HEK293 (cell line): ENCODE measurements at regions not wholly inside any gene's neighbourhood (a gene's known extent, or its start where the extent isn't known, plus 50 kb on each side); places are given as distances from the start of the nearest gene placed in this dataset.
A peak's percentile ranks its signal among the peaks of the same experiment; 100 is the strongest.

Source experiments
- CTCF ChIA-PET: fragments of 350-600 bp; formaldehyde crosslinking; extraction: SDS; loops from one replicate; lab custom pipeline; 2021; ENCODE audit warnings: antibody characterized with exemption; lab: Yijun Ruan, JAX
- POLR2A ChIA-PET: fragments of 300-600 bp; formaldehyde crosslinking; extraction: SDS; loops from one replicate; lab custom pipeline; 2020; ENCODE audit warnings: antibody characterized with exemption, inconsistent platforms; lab: Yijun Ruan, JAX
- H3K27ac ChIP-seq: fragments of 200-500 bp; sonication (Bioruptor generic); 2 replicates; pipeline ENCODE4 v1.5.1; 2014; ENCODE audit warnings: low read depth, low read length, control low read depth, inconsistent platforms; ENCODE audit errors: extremely low read depth
- H3K36me3 ChIP-seq, 2 experiments: fragments of 200-500 bp in 1 of 2; sonication (Bioruptor generic) in 1 of 2; 1 replicate in 1 of 2; 2 replicates in 1 of 2; pipeline ENCODE4 v1.5.1; 2014 to 2017; ENCODE audit warnings: inconsistent platforms in 2 of 2, low read length in 2 of 2; ENCODE audit not compliant: control insufficient read depth in 2 of 2, insufficient read depth in 1 of 2
- H3K4me1 ChIP-seq: fragments of 200-500 bp; sonication (Bioruptor generic); 2 replicates; pipeline ENCODE4 v1.5.1; 2014; ENCODE audit warnings: mild to moderate bottlenecking, low read length, inconsistent platforms; ENCODE audit not compliant: control insufficient read depth, insufficient read depth
- H3K4me3 ChIP-seq: 2 replicates; pipeline ENCODE4 v1.5.1; 2011; ENCODE audit warnings: low read depth, mild to moderate bottlenecking, control low read depth, low read length, moderate library complexity
- H3K9me3 ChIP-seq: fragments of 200-500 bp; sonication (Bioruptor generic); 2 replicates; pipeline ENCODE4 v1.5.1; 2014; ENCODE audit warnings: low read depth, low read length, inconsistent platforms; ENCODE audit not compliant: control insufficient read depth, insufficient read depth
- MYNN ChIP-seq: fragments of 450-650 bp; formaldehyde crosslinking; IDR thresholded peaks from 2 replicates; pipeline ENCODE4 v1.5.1; 2016; ENCODE audit warnings: missing biosample characterization, missing genetic modification characterization, borderline replicate concordance
- MZF1 ChIP-seq: fragments of 450-650 bp; formaldehyde crosslinking; IDR thresholded peaks from 2 replicates; pipeline ENCODE4 v1.5.1; 2017; ENCODE audit warnings: missing biosample characterization, missing genetic modification characterization, borderline replicate concordance
- OVOL3 ChIP-seq: fragments of 450-650 bp; formaldehyde crosslinking; IDR thresholded peaks from 2 replicates; pipeline ENCODE4 v1.5.1; 2016; ENCODE audit warnings: missing biosample characterization, missing genetic modification characterization
- SCRT2 ChIP-seq: fragments of 450-650 bp; formaldehyde crosslinking; IDR thresholded peaks from 2 replicates; pipeline ENCODE4 v1.5.1; 2016; ENCODE audit warnings: missing biosample characterization, missing genetic modification characterization
- ZNF138 ChIP-seq: fragments of 450-650 bp; formaldehyde crosslinking; IDR thresholded peaks from 2 replicates; pipeline ENCODE4 v1.5.1; 2016; ENCODE audit warnings: missing biosample characterization, missing genetic modification characterization, borderline replicate concordance
- ZNF155 ChIP-seq: fragments of 450-650 bp; formaldehyde crosslinking; IDR thresholded peaks from 2 replicates; pipeline ENCODE4 v1.5.1; 2016; ENCODE audit warnings: missing biosample characterization, missing genetic modification characterization
- ZNF19 ChIP-seq: fragments of 450-650 bp; formaldehyde crosslinking; IDR thresholded peaks from 2 replicates; pipeline ENCODE4; 2016; ENCODE audit warnings: missing biosample characterization, missing genetic modification characterization, low read depth
- ZNF366 ChIP-seq: fragments of 450-650 bp; formaldehyde crosslinking; conservative IDR thresholded peaks from 2 replicates; pipeline ENCODE4 v1.5.1; 2016; ENCODE audit warnings: missing biosample characterization, missing genetic modification characterization
- ZNF658 ChIP-seq: fragments of 450-650 bp; formaldehyde crosslinking; IDR thresholded peaks from 2 replicates; pipeline ENCODE4; 2016; ENCODE audit warnings: missing biosample characterization, missing genetic modification characterization
- TF ChIP-seq, protein P1 (sequence below): fragments of 450-650 bp; formaldehyde crosslinking; conservative IDR thresholded peaks from 2 replicates; pipeline ENCODE4 v1.5.1; 2016; ENCODE audit warnings: low read depth, missing biosample characterization, missing genetic modification characterization
- TF ChIP-seq, protein P2 (sequence below): fragments of 450-650 bp; formaldehyde crosslinking; IDR thresholded peaks from 2 replicates; pipeline ENCODE4 v1.5.1; 2016; ENCODE audit warnings: missing biosample characterization, missing genetic modification characterization
- TF ChIP-seq, protein P3 (sequence below): fragments of 450-650 bp; formaldehyde crosslinking; IDR thresholded peaks from 2 replicates; pipeline ENCODE4 v1.5.1; 2016; ENCODE audit warnings: missing biosample characterization, missing genetic modification characterization
- TF ChIP-seq, protein P4 (sequence below): sonication (generic); formaldehyde crosslinking; IDR thresholded peaks from 2 replicates; pipeline ENCODE4 v1.8.1; 2022; ENCODE audit warnings: mild to moderate bottlenecking, moderate library complexity, missing genetic modification reagents
- TF ChIP-seq, protein P5 (sequence below): fragments of 450-650 bp; formaldehyde crosslinking; IDR thresholded peaks from 2 replicates; pipeline ENCODE4 v1.5.1; 2016; ENCODE audit warnings: missing biosample characterization, missing genetic modification characterization
- TF ChIP-seq, protein P6 (sequence below): fragments of 450-650 bp; formaldehyde crosslinking; IDR thresholded peaks from 2 replicates; pipeline ENCODE4 v1.5.1; 2016; ENCODE audit warnings: missing biosample characterization, missing genetic modification characterization
- TF ChIP-seq, protein P7 (sequence below): fragments of 450-650 bp; formaldehyde crosslinking; IDR thresholded peaks from 2 replicates; pipeline ENCODE4 v1.5.1; 2016; ENCODE audit warnings: missing biosample characterization, missing genetic modification characterization, borderline replicate concordance

DNA sequence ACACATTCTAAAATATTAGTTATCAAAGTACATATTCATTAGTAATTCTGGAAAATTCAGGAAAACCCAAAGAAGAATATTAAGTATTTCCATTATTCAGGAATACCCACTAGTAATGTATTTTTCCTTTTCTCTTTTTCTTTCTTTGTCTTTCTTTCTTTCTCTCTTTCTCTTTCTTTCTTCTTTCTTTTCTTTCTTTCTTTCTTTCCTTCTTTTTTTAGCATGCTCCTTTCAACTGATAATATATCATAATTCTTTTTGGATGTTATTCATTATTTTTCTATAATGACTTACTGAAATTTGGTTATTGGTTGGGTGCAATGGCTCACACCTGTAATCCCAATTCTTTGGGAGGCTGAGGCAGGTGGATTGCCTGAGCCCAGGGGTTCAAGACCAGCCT, 175.6 kb upstream of the RAB4A start:
- H3K9me3 ChIP-seq: peaks cover 3% of the 10 kb centered on the region; the same call in 1 of the 2 replicates
- peak overlapping the region; percentile 48 for H3K27ac ChIP-seq
- no peak overlapping the region for H3K4me3 ChIP-seq
- ChIA-PET POLR2A (interaction anchor here (1.2 kb wide), 1 partner anchor 53 kb away, joined by 5 read pairs; no protein-coding TSS in a partner anchor), CTCF (interaction anchor here (0.5 to 3.1 kb wide), 7 partner anchors 74 to 423 kb away, joined by 3 to 9 read pairs (median 3); no protein-coding TSS in a partner anchor)
- H3K4me1 ChIP-seq: peaks cover 10% of the 10 kb centered on the region
- no peaks in the 10 kb centered on the region for H3K36me3 ChIP-seq
- TF ChIP-seq ZNF19 (tag by site-specific recombination) (no peak), ZNF366 (tag by site-specific recombination) (peak; percentile 55; the same call in 1 of the 2 replicates)
- TF ChIP-seq, protein P1, sequence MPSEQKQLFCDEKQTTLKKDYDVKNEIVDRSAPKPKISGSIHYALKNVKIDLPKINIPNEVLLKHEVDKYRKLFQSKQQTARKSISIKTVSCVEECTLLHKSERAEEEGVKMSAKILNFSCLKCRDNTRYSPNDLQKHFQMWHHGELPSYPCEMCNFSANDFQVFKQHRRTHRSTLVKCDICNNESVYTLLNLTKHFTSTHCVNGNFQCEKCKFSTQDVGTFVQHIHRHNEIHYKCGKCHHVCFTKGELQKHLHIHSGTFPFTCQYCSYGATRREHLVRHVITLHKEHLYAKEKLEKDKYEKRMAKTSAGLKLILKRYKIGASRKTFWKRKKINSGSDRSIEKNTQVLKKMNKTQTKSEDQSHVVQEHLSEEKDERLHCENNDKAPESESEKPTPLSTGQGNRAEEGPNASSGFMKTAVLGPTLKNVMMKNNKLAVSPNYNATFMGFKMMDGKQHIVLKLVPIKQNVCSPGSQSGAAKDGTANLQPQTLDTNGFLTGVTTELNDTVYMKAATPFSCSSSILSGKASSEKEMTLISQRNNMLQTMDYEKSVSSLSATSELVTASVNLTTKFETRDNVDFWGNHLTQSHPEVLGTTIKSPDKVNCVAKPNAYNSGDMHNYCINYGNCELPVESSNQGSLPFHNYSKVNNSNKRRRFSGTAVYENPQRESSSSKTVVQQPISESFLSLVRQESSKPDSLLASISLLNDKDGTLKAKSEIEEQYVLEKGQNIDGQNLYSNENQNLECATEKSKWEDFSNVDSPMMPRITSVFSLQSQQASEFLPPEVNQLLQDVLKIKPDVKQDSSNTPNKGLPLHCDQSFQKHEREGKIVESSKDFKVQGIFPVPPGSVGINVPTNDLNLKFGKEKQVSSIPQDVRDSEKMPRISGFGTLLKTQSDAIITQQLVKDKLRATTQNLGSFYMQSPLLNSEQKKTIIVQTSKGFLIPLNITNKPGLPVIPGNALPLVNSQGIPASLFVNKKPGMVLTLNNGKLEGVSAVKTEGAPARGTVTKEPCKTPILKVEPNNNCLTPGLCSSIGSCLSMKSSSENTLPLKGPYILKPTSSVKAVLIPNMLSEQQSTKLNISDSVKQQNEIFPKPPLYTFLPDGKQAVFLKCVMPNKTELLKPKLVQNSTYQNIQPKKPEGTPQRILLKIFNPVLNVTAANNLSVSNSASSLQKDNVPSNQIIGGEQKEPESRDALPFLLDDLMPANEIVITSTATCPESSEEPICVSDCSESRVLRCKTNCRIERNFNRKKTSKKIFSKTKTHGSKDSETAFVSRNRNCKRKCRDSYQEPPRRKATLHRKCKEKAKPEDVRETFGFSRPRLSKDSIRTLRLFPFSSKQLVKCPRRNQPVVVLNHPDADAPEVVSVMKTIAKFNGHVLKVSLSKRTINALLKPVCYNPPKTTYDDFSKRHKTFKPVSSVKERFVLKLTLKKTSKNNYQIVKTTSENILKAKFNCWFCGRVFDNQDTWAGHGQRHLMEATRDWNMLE (tag by site-specific recombination): peak; percentile 8; the same call in 1 of the 2 replicates

DNA sequence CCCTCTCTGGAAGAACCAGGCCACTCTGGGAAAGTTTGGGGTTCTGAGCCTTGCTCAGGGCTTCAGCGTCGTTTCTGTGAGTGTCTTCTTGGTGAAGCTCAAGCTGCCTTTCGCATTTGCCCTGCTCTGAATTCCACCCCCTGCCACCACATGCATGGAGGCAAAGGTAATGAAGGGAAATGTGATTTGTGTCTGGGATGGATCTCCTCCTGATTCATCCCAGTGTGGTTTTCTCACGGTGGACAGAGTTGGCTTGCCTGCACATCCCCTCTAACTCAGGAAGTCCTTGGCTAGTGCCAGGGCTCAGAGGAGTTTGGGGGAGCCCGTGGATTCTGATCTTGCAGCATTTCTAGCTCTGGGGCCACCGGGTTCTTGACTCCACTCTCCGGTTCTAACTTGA, 173.6 kb upstream of the RAB4A start:
- ChIA-PET CTCF (interaction anchor here (0.7 kb wide), 2 partner anchors 55 to 71 kb away, joined by 3 read pairs; no protein-coding TSS in a partner anchor), POLR2A (no interaction called here)
- peaks cover 3% of the 10 kb centered on the region; the same call in 1 of the 2 replicates for H3K9me3 ChIP-seq
- no peaks in the 10 kb centered on the region for H3K36me3 ChIP-seq
- no peak overlapping the region for H3K4me3 ChIP-seq
- no peak overlapping the region for H3K27ac ChIP-seq
- H3K4me1 ChIP-seq: peaks cover 10% of the 10 kb centered on the region
- TF ChIP-seq, protein P2, sequence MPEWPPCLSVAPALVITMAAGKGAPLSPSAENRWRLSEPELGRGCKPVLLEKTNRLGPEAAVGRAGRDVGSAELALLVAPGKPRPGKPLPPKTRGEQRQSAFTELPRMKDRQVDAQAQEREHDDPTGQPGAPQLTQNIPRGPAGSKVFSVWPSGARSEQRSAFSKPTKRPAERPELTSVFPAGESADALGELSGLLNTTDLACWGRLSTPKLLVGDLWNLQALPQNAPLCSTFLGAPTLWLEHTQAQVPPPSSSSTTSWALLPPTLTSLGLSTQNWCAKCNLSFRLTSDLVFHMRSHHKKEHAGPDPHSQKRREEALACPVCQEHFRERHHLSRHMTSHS (tag by site-specific recombination): no peak
- no peak for TF ChIP-seq MYNN (tag by site-specific recombination)
- TF ChIP-seq, protein P3, sequence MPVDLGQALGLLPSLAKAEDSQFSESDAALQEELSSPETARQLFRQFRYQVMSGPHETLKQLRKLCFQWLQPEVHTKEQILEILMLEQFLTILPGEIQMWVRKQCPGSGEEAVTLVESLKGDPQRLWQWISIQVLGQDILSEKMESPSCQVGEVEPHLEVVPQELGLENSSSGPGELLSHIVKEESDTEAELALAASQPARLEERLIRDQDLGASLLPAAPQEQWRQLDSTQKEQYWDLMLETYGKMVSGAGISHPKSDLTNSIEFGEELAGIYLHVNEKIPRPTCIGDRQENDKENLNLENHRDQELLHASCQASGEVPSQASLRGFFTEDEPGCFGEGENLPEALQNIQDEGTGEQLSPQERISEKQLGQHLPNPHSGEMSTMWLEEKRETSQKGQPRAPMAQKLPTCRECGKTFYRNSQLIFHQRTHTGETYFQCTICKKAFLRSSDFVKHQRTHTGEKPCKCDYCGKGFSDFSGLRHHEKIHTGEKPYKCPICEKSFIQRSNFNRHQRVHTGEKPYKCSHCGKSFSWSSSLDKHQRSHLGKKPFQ (tag by site-specific recombination): no peak
- TF ChIP-seq ZNF658 (tag by site-specific recombination): no peak
- TF ChIP-seq, protein P4, sequence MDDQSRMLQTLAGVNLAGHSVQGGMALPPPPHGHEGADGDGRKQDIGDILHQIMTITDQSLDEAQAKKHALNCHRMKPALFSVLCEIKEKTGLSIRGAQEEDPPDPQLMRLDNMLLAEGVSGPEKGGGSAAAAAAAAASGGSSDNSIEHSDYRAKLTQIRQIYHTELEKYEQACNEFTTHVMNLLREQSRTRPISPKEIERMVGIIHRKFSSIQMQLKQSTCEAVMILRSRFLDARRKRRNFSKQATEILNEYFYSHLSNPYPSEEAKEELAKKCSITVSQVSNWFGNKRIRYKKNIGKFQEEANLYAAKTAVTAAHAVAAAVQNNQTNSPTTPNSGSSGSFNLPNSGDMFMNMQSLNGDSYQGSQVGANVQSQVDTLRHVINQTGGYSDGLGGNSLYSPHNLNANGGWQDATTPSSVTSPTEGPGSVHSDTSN (CRISPR knock-in tag): no peak
- no peak for TF ChIP-seq SCRT2 (tag by site-specific recombination)
- TF ChIP-seq MZF1 (tag by site-specific recombination): no peak
- TF ChIP-seq, protein P5, sequence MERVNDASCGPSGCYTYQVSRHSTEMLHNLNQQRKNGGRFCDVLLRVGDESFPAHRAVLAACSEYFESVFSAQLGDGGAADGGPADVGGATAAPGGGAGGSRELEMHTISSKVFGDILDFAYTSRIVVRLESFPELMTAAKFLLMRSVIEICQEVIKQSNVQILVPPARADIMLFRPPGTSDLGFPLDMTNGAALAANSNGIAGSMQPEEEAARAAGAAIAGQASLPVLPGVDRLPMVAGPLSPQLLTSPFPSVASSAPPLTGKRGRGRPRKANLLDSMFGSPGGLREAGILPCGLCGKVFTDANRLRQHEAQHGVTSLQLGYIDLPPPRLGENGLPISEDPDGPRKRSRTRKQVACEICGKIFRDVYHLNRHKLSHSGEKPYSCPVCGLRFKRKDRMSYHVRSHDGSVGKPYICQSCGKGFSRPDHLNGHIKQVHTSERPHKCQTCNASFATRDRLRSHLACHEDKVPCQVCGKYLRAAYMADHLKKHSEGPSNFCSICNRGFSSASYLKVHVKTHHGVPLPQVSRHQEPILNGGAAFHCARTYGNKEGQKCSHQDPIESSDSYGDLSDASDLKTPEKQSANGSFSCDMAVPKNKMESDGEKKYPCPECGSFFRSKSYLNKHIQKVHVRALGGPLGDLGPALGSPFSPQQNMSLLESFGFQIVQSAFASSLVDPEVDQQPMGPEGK (tag by site-specific recombination): no peak
- no peak for TF ChIP-seq OVOL3 (tag by site-specific recombination)
- TF ChIP-seq, protein P6, sequence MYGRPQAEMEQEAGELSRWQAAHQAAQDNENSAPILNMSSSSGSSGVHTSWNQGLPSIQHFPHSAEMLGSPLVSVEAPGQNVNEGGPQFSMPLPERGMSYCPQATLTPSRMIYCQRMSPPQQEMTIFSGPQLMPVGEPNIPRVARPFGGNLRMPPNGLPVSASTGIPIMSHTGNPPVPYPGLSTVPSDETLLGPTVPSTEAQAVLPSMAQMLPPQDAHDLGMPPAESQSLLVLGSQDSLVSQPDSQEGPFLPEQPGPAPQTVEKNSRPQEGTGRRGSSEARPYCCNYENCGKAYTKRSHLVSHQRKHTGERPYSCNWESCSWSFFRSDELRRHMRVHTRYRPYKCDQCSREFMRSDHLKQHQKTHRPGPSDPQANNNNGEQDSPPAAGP (tag by site-specific recombination): no peak
- TF ChIP-seq, protein P7, sequence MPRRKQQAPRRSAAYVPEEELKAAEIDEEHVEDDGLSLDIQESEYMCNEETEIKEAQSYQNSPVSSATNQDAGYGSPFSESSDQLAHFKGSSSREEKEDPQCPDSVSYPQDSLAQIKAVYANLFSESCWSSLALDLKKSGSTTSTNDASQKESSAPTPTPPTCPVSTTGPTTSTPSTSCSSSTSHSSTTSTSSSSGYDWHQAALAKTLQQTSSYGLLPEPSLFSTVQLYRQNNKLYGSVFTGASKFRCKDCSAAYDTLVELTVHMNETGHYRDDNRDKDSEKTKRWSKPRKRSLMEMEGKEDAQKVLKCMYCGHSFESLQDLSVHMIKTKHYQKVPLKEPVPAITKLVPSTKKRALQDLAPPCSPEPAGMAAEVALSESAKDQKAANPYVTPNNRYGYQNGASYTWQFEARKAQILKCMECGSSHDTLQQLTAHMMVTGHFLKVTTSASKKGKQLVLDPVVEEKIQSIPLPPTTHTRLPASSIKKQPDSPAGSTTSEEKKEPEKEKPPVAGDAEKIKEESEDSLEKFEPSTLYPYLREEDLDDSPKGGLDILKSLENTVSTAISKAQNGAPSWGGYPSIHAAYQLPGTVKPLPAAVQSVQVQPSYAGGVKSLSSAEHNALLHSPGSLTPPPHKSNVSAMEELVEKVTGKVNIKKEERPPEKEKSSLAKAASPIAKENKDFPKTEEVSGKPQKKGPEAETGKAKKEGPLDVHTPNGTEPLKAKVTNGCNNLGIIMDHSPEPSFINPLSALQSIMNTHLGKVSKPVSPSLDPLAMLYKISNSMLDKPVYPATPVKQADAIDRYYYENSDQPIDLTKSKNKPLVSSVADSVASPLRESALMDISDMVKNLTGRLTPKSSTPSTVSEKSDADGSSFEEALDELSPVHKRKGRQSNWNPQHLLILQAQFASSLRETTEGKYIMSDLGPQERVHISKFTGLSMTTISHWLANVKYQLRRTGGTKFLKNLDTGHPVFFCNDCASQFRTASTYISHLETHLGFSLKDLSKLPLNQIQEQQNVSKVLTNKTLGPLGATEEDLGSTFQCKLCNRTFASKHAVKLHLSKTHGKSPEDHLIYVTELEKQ: no peak
- TF ChIP-seq ZNF138: no peak
- no peak for TF ChIP-seq ZNF155
